Upper lobe of right lung (tissue), 1 donor: ENCODE measurements at regions not wholly inside any gene's neighbourhood (a gene's known extent, or its start where the extent isn't known, plus 50 kb on each side); places are given as distances from the start of the nearest gene placed in this dataset.

Source experiments
- ATAC-seq: fragments of 200-7000 bp; cut with Tn5 transposase; one replicate; pipeline ENCODE4 v1.9.1; 2020; ENCODE audit warnings: mild to moderate bottlenecking, moderate library complexity
- DNase-seq: peaks from one replicate; pipeline ENCODE4 v3.0.0-alpha.2; 2020
- H3K27ac ChIP-seq: fragments of 200-600 bp; one replicate; pipeline ENCODE4 v1.8.0; 2022
- H3K27me3 ChIP-seq: fragments of 200-600 bp; one replicate; pipeline ENCODE4 v1.8.0; 2022; ENCODE audit warnings: mild to moderate bottlenecking
- H3K36me3 ChIP-seq: fragments of 200-600 bp; one replicate; pipeline ENCODE4 v1.8.0; 2022
- H3K4me1 ChIP-seq: fragments of 200-600 bp; one replicate; pipeline ENCODE4 v1.8.0; 2022
- H3K4me3 ChIP-seq: fragments of 200-600 bp; one replicate; pipeline ENCODE4 v1.8.0; 2022; ENCODE audit warnings: mild to moderate bottlenecking
- H3K9me3 ChIP-seq: fragments of 200-600 bp; one replicate; pipeline ENCODE4 v1.8.0; 2022
- CTCF ChIP-seq: fragments of 200-600 bp; IDR thresholded peaks from one replicate; pipeline ENCODE4 v1.8.0; 2022; ENCODE audit warnings: antibody characterized with exemption
- intact Hi-C: fragments of 100-400 bp; cut with DNase I; formaldehyde crosslinking; loops from one replicate; pipeline ENCODE4 v1.11.0; 2022
- donor health status: DM: no; HTN: yes; CAD: no; lungs with severe emphysema.

- TF ChIP-seq CTCF: no peak
- Histone ChIP-seq H3K9me3 (no peaks in the 10 kb centered on the region), H3K36me3 (no peaks in the 10 kb centered on the region), H3K27me3 (no peaks in the 10 kb centered on the region), H3K4me3 (no peak overlapping the region), H3K27ac (no peak overlapping the region), H3K4me1 (peaks cover 9% of the 10 kb centered on the region)
- no peak for ATAC-seq
- intact Hi-C loops: no loop called here
- DNase-seq: no peak
These were observed 247.1 kb downstream of the BCL11A start for GRCh38 chr2:60306267-60306861.

DNA sequence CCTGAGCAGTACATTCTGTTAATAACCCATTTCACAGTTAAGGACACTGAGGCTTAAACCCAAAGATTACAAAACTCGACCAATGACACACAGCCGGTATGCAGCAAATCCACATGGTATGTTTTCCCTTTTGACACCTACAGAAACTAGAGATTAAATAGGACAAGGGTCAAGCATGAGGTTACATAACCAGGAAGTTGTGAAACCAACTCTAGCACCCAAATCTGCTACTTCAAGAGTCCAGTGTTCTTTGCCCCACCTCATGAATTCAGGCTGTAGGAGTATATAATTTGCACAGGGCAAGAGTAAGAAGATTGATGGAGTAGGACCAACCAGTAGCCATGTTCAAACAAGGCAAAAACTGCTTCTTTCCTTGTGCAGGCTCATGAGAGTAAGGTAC is 249.8 kb downstream of the BCL11A start:
- no peak for TF ChIP-seq CTCF
- Histone ChIP-seq H3K27ac (no peak overlapping the region), H3K36me3 (no peaks in the 10 kb centered on the region), H3K4me3 (no peak overlapping the region), H3K27me3 (no peaks in the 10 kb centered on the region), H3K4me1 (peaks cover 9% of the 10 kb centered on the region), H3K9me3 (no peaks in the 10 kb centered on the region)
- ATAC-seq (peak; percentile 54), DNase-seq (no peak)
- intact Hi-C loops: no loop called here

- ATAC-seq (no peak), DNase-seq (no peak)
- peaks cover 9% of the 10 kb centered on the region for H3K4me1 ChIP-seq
- no peak for TF ChIP-seq CTCF
- intact Hi-C loops: no loop called here
- no peaks in the 10 kb centered on the region for H3K27me3 ChIP-seq
- H3K9me3 ChIP-seq: no peaks in the 10 kb centered on the region
- H3K4me3 ChIP-seq: no peak overlapping the region
- no peaks in the 10 kb centered on the region for H3K36me3 ChIP-seq
- H3K27ac ChIP-seq: no peak overlapping the region
These were observed 250.9 kb downstream of the BCL11A start for GRCh38 chr2:60302377-60303126.

DNA sequence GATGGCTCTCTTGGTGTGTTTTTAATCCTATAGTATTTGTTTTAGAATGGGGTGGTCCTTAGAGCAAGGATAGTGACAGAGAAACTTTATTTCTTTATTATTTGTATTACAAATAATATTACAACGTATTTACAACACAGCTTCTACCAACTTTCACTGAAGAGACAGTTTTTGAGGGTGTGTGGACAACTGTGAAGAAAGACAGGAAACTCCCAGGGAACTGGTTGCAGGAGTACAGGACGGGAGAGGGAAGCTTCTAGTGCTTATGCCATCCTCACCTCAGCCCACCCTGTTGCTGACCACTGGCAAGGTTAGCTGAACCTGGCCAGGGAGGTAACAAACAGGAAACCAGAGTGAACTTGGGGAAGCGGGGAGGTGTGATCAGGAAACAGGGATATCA is 251.7 kb downstream of the BCL11A start:
- TF ChIP-seq CTCF: no peak
- Histone ChIP-seq H3K9me3 (no peaks in the 10 kb centered on the region), H3K36me3 (no peaks in the 10 kb centered on the region), H3K27me3 (no peaks in the 10 kb centered on the region), H3K4me3 (no peak overlapping the region), H3K4me1 (peaks cover 9% of the 10 kb centered on the region), H3K27ac (no peak overlapping the region)
- intact Hi-C loops: no loop called here
- ATAC-seq (no peak), DNase-seq (no peak)

DNA sequence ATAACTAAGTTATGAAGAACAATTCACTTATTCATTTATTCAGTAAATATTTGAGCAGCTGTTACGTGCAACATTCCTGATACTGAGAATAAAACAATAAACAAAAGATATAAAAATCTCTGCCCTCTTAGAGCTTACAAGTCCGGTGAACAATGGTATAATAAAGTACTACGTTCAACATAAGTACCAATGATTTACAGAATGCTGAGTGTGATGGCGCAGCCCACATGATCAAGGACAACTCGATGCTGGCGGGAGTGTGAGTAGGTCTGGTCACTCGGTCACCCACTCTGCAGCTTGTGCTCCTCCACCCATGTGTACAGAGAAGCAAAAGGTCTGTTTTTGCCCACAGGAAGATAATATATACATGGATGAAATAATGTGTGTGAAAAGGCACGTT is 254.3 kb downstream of the BCL11A start:
- TF ChIP-seq CTCF: no peak
- Histone ChIP-seq H3K4me3 (no peak overlapping the region), H3K9me3 (no peaks in the 10 kb centered on the region), H3K27ac (no peak overlapping the region), H3K36me3 (no peaks in the 10 kb centered on the region), H3K4me1 (peaks cover 9% of the 10 kb centered on the region), H3K27me3 (no peaks in the 10 kb centered on the region)
- ATAC-seq: no peak
- intact Hi-C loops: no loop called here
- DNase-seq: no peak
